ENCODE measurements at regions not wholly inside any gene's neighbourhood (a gene's known extent, or its start where the extent isn't known, plus 50 kb on each side); places are given as distances from the start of the nearest gene placed in this dataset.

DNA sequence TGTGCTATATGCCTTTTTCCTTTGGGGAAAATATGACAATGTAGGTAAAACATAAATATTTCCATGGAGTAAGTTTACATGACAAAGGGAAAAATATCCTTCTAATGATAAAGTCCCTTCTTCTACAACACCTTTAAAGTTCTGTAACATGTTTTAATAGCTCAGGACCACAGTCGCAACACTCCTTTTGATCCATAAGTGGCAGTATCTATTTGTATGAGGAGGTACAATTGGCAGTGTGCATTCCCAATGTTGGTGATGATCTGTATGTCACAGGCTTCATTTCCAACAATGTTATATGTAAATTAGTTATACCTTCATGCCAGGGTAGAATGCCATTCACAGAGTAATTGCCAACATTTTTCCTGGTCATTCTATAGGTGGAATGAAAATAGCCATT lies 127.1 kb upstream of the CCNH start:
- H3K27ac ChIP-seq = no peak overlapping the region
- no peak for ATAC-seq (ENCODE audit: insufficient number of reproducible peaks, low FRiP score, low read depth)
- H3K27me3 ChIP-seq (replicated peaks; ENCODE audit: insufficient read depth) = no peaks in the 10 kb centered on the region
- H3K4me3 ChIP-seq = no peak overlapping the region
- TF ChIP-seq, protein P1, sequence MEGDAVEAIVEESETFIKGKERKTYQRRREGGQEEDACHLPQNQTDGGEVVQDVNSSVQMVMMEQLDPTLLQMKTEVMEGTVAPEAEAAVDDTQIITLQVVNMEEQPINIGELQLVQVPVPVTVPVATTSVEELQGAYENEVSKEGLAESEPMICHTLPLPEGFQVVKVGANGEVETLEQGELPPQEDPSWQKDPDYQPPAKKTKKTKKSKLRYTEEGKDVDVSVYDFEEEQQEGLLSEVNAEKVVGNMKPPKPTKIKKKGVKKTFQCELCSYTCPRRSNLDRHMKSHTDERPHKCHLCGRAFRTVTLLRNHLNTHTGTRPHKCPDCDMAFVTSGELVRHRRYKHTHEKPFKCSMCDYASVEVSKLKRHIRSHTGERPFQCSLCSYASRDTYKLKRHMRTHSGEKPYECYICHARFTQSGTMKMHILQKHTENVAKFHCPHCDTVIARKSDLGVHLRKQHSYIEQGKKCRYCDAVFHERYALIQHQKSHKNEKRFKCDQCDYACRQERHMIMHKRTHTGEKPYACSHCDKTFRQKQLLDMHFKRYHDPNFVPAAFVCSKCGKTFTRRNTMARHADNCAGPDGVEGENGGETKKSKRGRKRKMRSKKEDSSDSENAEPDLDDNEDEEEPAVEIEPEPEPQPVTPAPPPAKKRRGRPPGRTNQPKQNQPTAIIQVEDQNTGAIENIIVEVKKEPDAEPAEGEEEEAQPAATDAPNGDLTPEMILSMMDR (IDR thresholded peaks at IDR 0.05) = no peak
- H3K36me3 ChIP-seq = no peaks in the 10 kb centered on the region
- peaks cover 0 to 6% of the 10 kb centered on the region in 2 donors for H3K4me1 ChIP-seq (ENCODE audit: control insufficient read depth in 1 of 2, low read depth in 2 of 2)
- no peaks in the 10 kb centered on the region for H3K9me3 ChIP-seq
- DNase-seq (ENCODE audit: low spot score) = no peak

DNA sequence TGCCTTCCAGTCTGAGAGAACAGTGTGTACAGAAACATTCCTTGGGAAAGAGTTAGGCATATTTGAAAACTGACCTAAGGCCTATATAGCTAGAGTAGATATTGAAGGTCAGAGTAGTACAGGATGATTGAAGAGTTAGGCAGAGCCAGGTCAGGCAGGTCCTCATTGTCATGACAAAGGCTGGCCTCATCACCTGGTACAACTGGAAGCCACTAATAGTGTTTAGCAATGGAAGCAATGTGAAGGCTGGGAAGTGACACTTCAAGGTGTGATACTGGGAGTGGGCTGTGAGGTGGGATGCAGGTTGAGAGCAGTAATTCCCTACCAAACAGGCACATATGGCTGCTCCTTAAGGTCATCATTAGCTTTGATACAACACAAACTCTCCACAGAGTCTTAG lies 123.6 kb upstream of the CCNH start:
- no peaks in the 10 kb centered on the region for H3K27me3 ChIP-seq (replicated peaks; ENCODE audit: insufficient read depth)
- TF ChIP-seq, protein P1 (IDR thresholded peaks at IDR 0.05) = no peak
- H3K4me1 ChIP-seq (ENCODE audit: control insufficient read depth in 1 of 2, low read depth in 2 of 2) = peaks cover 0 to 2% of the 10 kb centered on the region in 2 donors
- ATAC-seq (ENCODE audit: insufficient number of reproducible peaks, low FRiP score, low read depth) (no peak), DNase-seq (ENCODE audit: low spot score) (no peak)
- no peaks in the 10 kb centered on the region for H3K36me3 ChIP-seq
- H3K27ac ChIP-seq = no peak overlapping the region
- no peaks in the 10 kb centered on the region for H3K9me3 ChIP-seq
- no peak overlapping the region for H3K4me3 ChIP-seq

DNA sequence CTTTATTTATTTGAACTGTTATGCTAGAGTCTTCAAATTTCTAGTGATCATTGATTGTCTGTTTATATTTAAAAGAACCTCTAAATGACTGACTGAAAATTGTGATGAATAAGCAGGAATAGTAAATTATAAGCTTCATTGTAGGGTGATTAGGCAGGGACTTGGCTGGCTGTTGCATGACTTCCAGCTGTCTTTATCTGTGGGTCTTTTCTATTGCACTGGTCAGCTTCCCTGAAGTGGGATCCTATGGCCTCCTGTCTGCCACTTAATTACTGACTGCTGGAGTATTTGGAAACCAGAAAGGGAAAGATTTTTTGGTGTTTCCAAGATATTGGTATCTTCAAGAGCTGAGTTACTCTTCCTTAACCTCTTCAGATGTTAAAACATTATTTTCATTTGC lies 123.0 kb upstream of the CCNH start:
- TF ChIP-seq, protein P1 (IDR thresholded peaks at IDR 0.05) = no peak
- no peak overlapping the region for H3K4me3 ChIP-seq
- H3K27me3 ChIP-seq (replicated peaks; ENCODE audit: insufficient read depth) = no peaks in the 10 kb centered on the region
- H3K4me1 ChIP-seq (ENCODE audit: control insufficient read depth in 1 of 2, low read depth in 2 of 2) = no peaks in the 10 kb centered on the region
- no peak for DNase-seq (ENCODE audit: low spot score)
- H3K9me3 ChIP-seq = no peaks in the 10 kb centered on the region
- no peak for ATAC-seq (ENCODE audit: insufficient number of reproducible peaks, low FRiP score, low read depth)
- H3K27ac ChIP-seq = no peak overlapping the region
- no peaks in the 10 kb centered on the region for H3K36me3 ChIP-seq

DNA sequence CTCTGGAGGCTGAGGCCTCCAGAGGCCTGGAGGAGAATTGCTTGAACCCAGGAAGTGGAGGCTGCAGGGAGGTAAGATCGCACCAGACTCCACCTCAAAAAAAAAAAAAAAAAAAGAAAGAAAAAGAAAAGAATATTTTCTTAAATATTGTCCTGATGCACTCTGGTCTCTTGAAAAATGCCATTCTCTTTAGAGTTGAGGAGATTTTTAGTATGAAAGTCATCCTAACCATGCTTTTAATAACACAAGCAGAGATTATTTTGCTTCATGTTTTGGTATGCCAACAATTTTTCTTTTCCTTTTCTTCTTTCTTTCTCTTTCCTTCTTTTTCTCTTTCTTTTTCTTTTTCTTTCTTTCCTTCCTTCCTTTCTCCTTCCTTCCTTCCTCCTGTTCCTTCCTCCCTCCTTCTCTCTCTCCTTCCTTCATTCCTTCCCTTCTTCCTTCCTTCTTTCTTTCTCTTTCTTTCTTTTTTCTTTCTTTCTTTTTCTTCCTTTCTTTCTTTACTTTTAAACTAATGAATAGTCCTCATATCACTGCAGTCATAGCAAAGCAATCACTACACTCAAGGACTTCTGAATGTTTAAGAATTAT lies 116.9 kb upstream of the CCNH start:
- Histone ChIP-seq H3K36me3 (no peaks in the 10 kb centered on the region), H3K4me3 (no peak overlapping the region), H3K27me3 (replicated peaks; ENCODE audit: insufficient read depth) (no peaks in the 10 kb centered on the region), H3K27ac (no peak overlapping the region), H3K9me3 (no peaks in the 10 kb centered on the region), H3K4me1 (ENCODE audit: control insufficient read depth in 1 of 2, low read depth in 2 of 2) (no peaks in the 10 kb centered on the region)
- ATAC-seq (ENCODE audit: insufficient number of reproducible peaks, low FRiP score, low read depth) = no peak
- TF ChIP-seq, protein P1 (IDR thresholded peaks at IDR 0.05) = no peak
- DNase-seq (ENCODE audit: low spot score) = no peak

- no peak for ATAC-seq (ENCODE audit: insufficient number of reproducible peaks, low FRiP score, low read depth)
- Histone ChIP-seq H3K4me1 (ENCODE audit: control insufficient read depth in 1 of 2, low read depth in 2 of 2) (no peaks in the 10 kb centered on the region), H3K4me3 (no peak overlapping the region), H3K36me3 (no peaks in the 10 kb centered on the region), H3K27ac (no peak overlapping the region), H3K27me3 (replicated peaks; ENCODE audit: insufficient read depth) (no peaks in the 10 kb centered on the region), H3K9me3 (no peaks in the 10 kb centered on the region)
- TF ChIP-seq, protein P1 (IDR thresholded peaks at IDR 0.05) = no peak
- DNase-seq (ENCODE audit: low spot score) = no peak
Measured at GRCh38 chr5:87526131-87526530, 113.4 kb upstream of the CCNH start.

All from thoracic aorta (tissue), 2 donors.